Endothelial cell of umbilical vein (primary cell): ENCODE measurements at regions not wholly inside any gene's neighbourhood (a gene's known extent, or its start where the extent isn't known, plus 50 kb on each side); places are given as distances from the start of the nearest gene placed in this dataset.
A peak's percentile ranks its signal among the peaks of the same experiment; 100 is the strongest.

Source experiments
- BruUV-seq: library from RNA; stranded (reverse); fragments of 400-500 nt; replicated peaks from 2 replicates; lab custom pipeline; 2021; lab: Mats Ljungman, UMichigan
- CTCF ChIA-PET: fragments of 300-600, 350-600 bp; sonication (Branson Sonifier 250); formaldehyde crosslinking; loops from one replicate; lab custom pipeline; 2021; ENCODE audit warnings: antibody characterized with exemption, inconsistent platforms; lab: Charles Lee
- POLR2A ChIA-PET: fragments of 300-600, 350-600 bp; sonication (Branson Sonifier 250); formaldehyde crosslinking; loops from one replicate; lab custom pipeline; 2021; ENCODE audit warnings: antibody characterized with exemption, inconsistent platforms; lab: Charles Lee
- DNase-seq: peaks from one replicate; pipeline ENCODE4 v3.0.0-alpha.2; 2011; ENCODE audit warnings: low read depth, low spot score
- FAIRE-seq: peaks from 2 replicates; lab custom pipeline; 2011; peaks lifted over from hg19 to GRCh38; lab: Jason Lieb, UNC
- H2AFZ ChIP-seq: 2 replicates; pipeline ENCODE4 v1.6.0; 2012; ENCODE audit warnings: low read depth, low read length, control low read depth, inconsistent platforms
- H3K27ac ChIP-seq: 2 replicates; pipeline ENCODE4 v1.5.1; 2011; ENCODE audit warnings: low read depth, mild to moderate bottlenecking, control low read depth, low read length, moderate library complexity; ENCODE audit not compliant: insufficient read depth
- H3K27me3 ChIP-seq, 2 experiments: 2 replicates each; pipeline versions ENCODE4 v1.6.0 to v1.6.1; 2011; ENCODE audit warnings: low read length in 2 of 2, mixed read lengths in 1 of 2; ENCODE audit not compliant: control insufficient read depth in 2 of 2, insufficient read depth in 2 of 2
- H3K36me3 ChIP-seq, 2 experiments: 2 replicates in 1 of 2; 3 replicates in 1 of 2; pipeline ENCODE4 v1.5.1; 2011; ENCODE audit warnings: low read length in 2 of 2, mild to moderate bottlenecking in 1 of 2, moderate library complexity in 1 of 2; ENCODE audit not compliant: control insufficient read depth in 2 of 2, insufficient read depth in 2 of 2; ENCODE audit errors: extremely low read depth in 1 of 2
- H3K4me1 ChIP-seq: 3 replicates; pipeline ENCODE4 v1.5.1; 2011; ENCODE audit warnings: mild to moderate bottlenecking, low read length; ENCODE audit not compliant: control insufficient read depth, insufficient read depth; ENCODE audit errors: extremely low read depth
- H3K4me2 ChIP-seq: 2 replicates; pipeline ENCODE4 v1.6.1; 2011; ENCODE audit warnings: low read length, control low read depth, mixed read lengths; ENCODE audit not compliant: insufficient read depth
- H3K4me3 ChIP-seq, 3 experiments: fragments of 200-600 bp in 1 of 3; sonication (generic), shearing (Covaris generic) in 1 of 3; replicated peaks in 1 of 3; 2 replicates each; pipeline ENCODE4 v1.5.1; 2011 to 2016; ENCODE audit warnings: control low read depth in 3 of 3, low read length in 3 of 3, mild to moderate bottlenecking in 2 of 3, inconsistent platforms in 1 of 3, low read depth in 1 of 3, moderate library complexity in 1 of 3; ENCODE audit not compliant: insufficient read depth in 1 of 3
- H3K79me2 ChIP-seq: 2 replicates; pipeline ENCODE4 v1.6.0; 2012; ENCODE audit warnings: low read length, inconsistent platforms; ENCODE audit not compliant: control insufficient read depth, insufficient read depth
- H3K9ac ChIP-seq: replicated peaks from 2 replicates; pipeline ENCODE3; 2011; ENCODE audit warnings: low read length, control low read depth; ENCODE audit not compliant: insufficient read depth; ENCODE audit errors: extremely low read depth
- H3K9me1 ChIP-seq: replicated peaks from 3 replicates; pipeline ENCODE4 v1.6.0; 2011; ENCODE audit warnings: mild to moderate bottlenecking, low read length; ENCODE audit not compliant: control insufficient read depth, insufficient read depth; ENCODE audit errors: extremely low read depth
- H3K9me3 ChIP-seq: replicated peaks from 2 replicates; pipeline ENCODE4 v1.5.1; 2012; ENCODE audit warnings: low read length, inconsistent platforms; ENCODE audit not compliant: control insufficient read depth, insufficient read depth
- H4K20me1 ChIP-seq: replicated peaks from 2 replicates; pipeline ENCODE3; 2011; ENCODE audit warnings: mild to moderate bottlenecking, low read length; ENCODE audit not compliant: control insufficient read depth, insufficient read depth; ENCODE audit errors: extremely low read depth
- FOS ChIP-seq: IDR thresholded peaks from 2 replicates; pipeline ENCODE4 v1.6.1; 2011; ENCODE audit warnings: mild to moderate bottlenecking, low read length, moderate library complexity, borderline replicate concordance; ENCODE audit not compliant: insufficient read depth
- GATA2 ChIP-seq: IDR thresholded peaks from 2 replicates; pipeline ENCODE4 v1.7.0; 2011; ENCODE audit warnings: low read depth, mild to moderate bottlenecking, moderate library complexity, mixed read lengths, low read length; ENCODE audit not compliant: insufficient read length, insufficient read depth
- JUN ChIP-seq: IDR thresholded peaks from 2 replicates; pipeline ENCODE4 v1.6.1; 2011; ENCODE audit warnings: borderline replicate concordance, low read depth; ENCODE audit not compliant: insufficient read length, insufficient read depth
- MYC ChIP-seq: IDR thresholded peaks from one replicate; pipeline ENCODE4 v1.6.1; 2011; ENCODE audit warnings: mild to moderate bottlenecking, low read depth, low read length
- POLR2A ChIP-seq: IDR thresholded peaks from 2 replicates; pipeline ENCODE4 v1.6.1; 2012; ENCODE audit warnings: low read depth, mild to moderate bottlenecking, control low read depth, low read length
- POLR2AphosphoS5 ChIP-seq: IDR thresholded peaks from 2 replicates; pipeline ENCODE4 v1.6.1; 2012; ENCODE audit warnings: low read depth, mild to moderate bottlenecking, control low read depth, low read length, moderate library complexity; ENCODE audit not compliant: insufficient read depth
- dilution Hi-C: fragments of 300-500 bp; cut with MboI; formaldehyde crosslinking; loops from one replicate; pipeline ENCODE4 v1.15.0; 2019; ENCODE audit warnings: low sequenced_read_pairs; ENCODE audit not compliant: extremely low pct_ligation_motif_present
- intact Hi-C: fragments of 100-400 bp; cut with micrococcal nuclease; formaldehyde crosslinking; loops from one replicate; pipeline ENCODE4 v1.10.0; 2022
- TF ChIP-seq, protein P1 (sequence below): IDR thresholded peaks from 2 replicates; pipeline ENCODE4 v1.6.1; 2011; ENCODE audit not compliant: insufficient read depth, insufficient read length
- TF ChIP-seq, protein P2 (sequence below), 2 donors: IDR thresholded peaks; 1 replicate in 1 of 2; 2 replicates in 1 of 2; pipeline ENCODE4 v1.5.1; 2011; ENCODE audit warnings: low read length in 2 of 2, mild to moderate bottlenecking in 2 of 2, moderate library complexity in 2 of 2, control low read depth in 1 of 2, inconsistent platforms in 1 of 2, low read depth in 1 of 2; ENCODE audit not compliant: insufficient read depth in 1 of 2; ENCODE audit errors: extremely low read depth in 1 of 2

DNA sequence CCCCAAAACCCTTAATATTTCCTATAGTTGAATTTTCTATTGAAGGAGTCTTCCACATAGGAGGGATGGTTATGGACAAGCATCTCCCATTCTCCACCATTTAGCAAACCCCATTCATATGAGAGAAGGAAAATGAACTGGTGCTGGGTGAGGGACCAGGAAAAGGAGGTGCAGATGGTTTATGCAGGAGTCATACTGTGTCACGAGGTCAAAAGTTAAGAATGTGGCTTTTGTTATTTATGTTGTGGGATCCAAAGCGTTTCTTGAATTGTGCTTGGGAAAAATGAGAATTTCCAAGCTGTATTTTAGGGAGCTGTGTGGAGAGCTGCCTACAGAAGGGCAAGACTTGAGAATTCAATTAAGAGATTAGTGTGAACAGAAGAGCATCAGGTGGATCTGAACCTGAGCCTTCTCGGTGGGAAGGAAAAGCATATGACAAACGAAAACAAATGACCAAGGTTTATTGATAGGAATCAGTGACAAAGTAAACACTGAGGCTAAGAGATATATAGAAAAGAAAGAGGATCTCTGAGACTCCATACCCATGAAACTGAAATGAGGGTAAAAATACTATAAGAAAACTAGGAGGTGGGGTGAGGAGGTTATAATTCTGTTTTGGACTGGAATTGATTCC lies 473.3 kb upstream of the NR2F2 start:
- FAIRE-seq: no peak
- Histone ChIP-seq H3K79me2 (no peaks in the 10 kb centered on the region), H3K4me2 (no peak overlapping the region), H3K27me3 (no peaks in the 10 kb centered on the region), H4K20me1 (no peaks in the 10 kb centered on the region), H3K4me3 (no peak overlapping the region), H3K36me3 (no peaks in the 10 kb centered on the region), H3K27ac (no peak overlapping the region), H3K4me1 (no peaks in the 10 kb centered on the region), H3K9ac (no peak overlapping the region), H2AFZ (no peak overlapping the region), H3K9me1 (no peaks in the 10 kb centered on the region), H3K9me3 (no peaks in the 10 kb centered on the region)
- ChIA-PET CTCF (no interaction called here), POLR2A (no interaction called here)
- dilution Hi-C loops: no loop called here
- peak; percentile 19 for DNase-seq
- TF ChIP-seq FOS (peak; percentile 48), POLR2A (no peak), GATA2 (peak; percentile 41)
- TF ChIP-seq, protein P1, sequence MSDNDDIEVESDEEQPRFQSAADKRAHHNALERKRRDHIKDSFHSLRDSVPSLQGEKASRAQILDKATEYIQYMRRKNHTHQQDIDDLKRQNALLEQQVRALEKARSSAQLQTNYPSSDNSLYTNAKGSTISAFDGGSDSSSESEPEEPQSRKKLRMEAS: no peak
- intact Hi-C loops: no loop called here
- no TSS peak for BruUV-seq

DNA sequence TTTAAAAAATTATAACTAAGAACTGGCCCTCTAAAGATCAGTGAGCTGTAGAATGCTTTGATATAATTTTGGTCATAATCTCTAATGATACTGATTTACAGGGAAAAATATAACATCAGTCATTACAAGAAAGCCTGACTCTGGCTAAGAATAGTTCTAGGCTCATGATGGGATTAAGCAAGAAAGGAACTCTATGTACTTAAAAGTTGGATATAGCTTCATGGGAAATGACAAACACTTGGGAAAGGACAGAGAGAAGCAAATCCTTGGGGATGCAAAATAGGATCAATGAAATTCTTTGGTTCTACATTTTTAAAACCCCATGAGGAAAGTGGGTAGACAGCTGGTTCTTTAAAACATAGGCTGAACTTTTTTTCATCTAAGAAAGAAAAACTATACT lies 472.7 kb upstream of the NR2F2 start:
- Histone ChIP-seq H3K9me3 (no peaks in the 10 kb centered on the region), H3K27me3 (no peaks in the 10 kb centered on the region), H4K20me1 (no peaks in the 10 kb centered on the region), H3K4me1 (no peaks in the 10 kb centered on the region), H3K9me1 (no peaks in the 10 kb centered on the region), H3K36me3 (no peaks in the 10 kb centered on the region), H3K4me2 (no peak overlapping the region), H2AFZ (no peak overlapping the region), H3K4me3 (no peak overlapping the region), H3K79me2 (no peaks in the 10 kb centered on the region), H3K27ac (no peak overlapping the region), H3K9ac (no peak overlapping the region)
- ChIA-PET CTCF (no interaction called here), POLR2A (no interaction called here)
- BruUV-seq: no TSS peak
- FAIRE-seq (no peak), DNase-seq (no peak)
- TF ChIP-seq MYC (no peak), GATA2 (no peak), JUN (no peak), FOS (no peak), POLR2AphosphoS5 (no peak)
- TF ChIP-seq, protein P2, sequence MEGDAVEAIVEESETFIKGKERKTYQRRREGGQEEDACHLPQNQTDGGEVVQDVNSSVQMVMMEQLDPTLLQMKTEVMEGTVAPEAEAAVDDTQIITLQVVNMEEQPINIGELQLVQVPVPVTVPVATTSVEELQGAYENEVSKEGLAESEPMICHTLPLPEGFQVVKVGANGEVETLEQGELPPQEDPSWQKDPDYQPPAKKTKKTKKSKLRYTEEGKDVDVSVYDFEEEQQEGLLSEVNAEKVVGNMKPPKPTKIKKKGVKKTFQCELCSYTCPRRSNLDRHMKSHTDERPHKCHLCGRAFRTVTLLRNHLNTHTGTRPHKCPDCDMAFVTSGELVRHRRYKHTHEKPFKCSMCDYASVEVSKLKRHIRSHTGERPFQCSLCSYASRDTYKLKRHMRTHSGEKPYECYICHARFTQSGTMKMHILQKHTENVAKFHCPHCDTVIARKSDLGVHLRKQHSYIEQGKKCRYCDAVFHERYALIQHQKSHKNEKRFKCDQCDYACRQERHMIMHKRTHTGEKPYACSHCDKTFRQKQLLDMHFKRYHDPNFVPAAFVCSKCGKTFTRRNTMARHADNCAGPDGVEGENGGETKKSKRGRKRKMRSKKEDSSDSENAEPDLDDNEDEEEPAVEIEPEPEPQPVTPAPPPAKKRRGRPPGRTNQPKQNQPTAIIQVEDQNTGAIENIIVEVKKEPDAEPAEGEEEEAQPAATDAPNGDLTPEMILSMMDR (IDR thresholded peaks at IDR 0.05; ENCODE audit: extremely low read depth in 1 of 2, insufficient read depth in 1 of 2, low read depth in 1 of 2, low read length in 2 of 2): no peak
- TF ChIP-seq, protein P1: no peak
- intact Hi-C loops (no loop called here), dilution Hi-C loops (no loop called here)
